GM23248 (cell line): ENCODE measurements at regions not wholly inside any gene's neighbourhood (a gene's known extent, or its start where the extent isn't known, plus 50 kb on each side); places are given as distances from the start of the nearest gene placed in this dataset.
A peak's percentile ranks its signal among the peaks of the same experiment; 100 is the strongest.

Experiments used
- DNase-seq: peaks from one replicate; pipeline ENCODE4 v3.0.0-alpha.2; 2015
- H2AFZ ChIP-seq: fragments of 200-600 bp; sonication (generic); 2 replicates; pipeline ENCODE4 v1.6.1; 2016; ENCODE audit warnings: antibody characterized with exemption
- H3F3A ChIP-seq: fragments of 200-600 bp; sonication (generic); 2 replicates; pipeline ENCODE4 v1.6.1; 2016; ENCODE audit warnings: mild to moderate bottlenecking, antibody characterized with exemption, mixed run types; ENCODE audit not compliant: insufficient read depth
- H3K27ac ChIP-seq: fragments of 200-600 bp; sonication (generic); 2 replicates; pipeline ENCODE4 v1.5.1; 2016; ENCODE audit warnings: mild to moderate bottlenecking
- H3K27me3 ChIP-seq: fragments of 200-600 bp; sonication (generic); replicated peaks from 2 replicates; pipeline ENCODE4 v1.6.1; 2016; ENCODE audit warnings: mild to moderate bottlenecking; ENCODE audit not compliant: insufficient read depth
- H3K36me3 ChIP-seq: fragments of 200-600 bp; sonication (generic); 2 replicates; pipeline ENCODE4 v1.6.1; 2016; ENCODE audit warnings: low read depth, mild to moderate bottlenecking
- H3K4me1 ChIP-seq: fragments of 200-600 bp; sonication (generic); 2 replicates; pipeline ENCODE4 v1.6.1; 2016; ENCODE audit warnings: mild to moderate bottlenecking; ENCODE audit not compliant: insufficient read depth
- H3K4me2 ChIP-seq: fragments of 200-600 bp; sonication (generic); one replicate; pipeline ENCODE4 v1.6.1; 2016; ENCODE audit warnings: mild to moderate bottlenecking; ENCODE audit not compliant: unreplicated experiment
- H3K4me3 ChIP-seq: fragments of 200-600 bp; sonication (generic); 2 replicates; pipeline ENCODE4 v1.5.1; 2016; ENCODE audit warnings: mild to moderate bottlenecking
- H3K79me2 ChIP-seq: fragments of 200-600 bp; sonication (generic); 2 replicates; pipeline ENCODE4 v1.6.1; 2016; ENCODE audit warnings: mild to moderate bottlenecking; ENCODE audit not compliant: insufficient read depth
- H3K9ac ChIP-seq: fragments of 200-600 bp; sonication (generic); 2 replicates; pipeline ENCODE4 v1.6.1; 2016; ENCODE audit warnings: mild to moderate bottlenecking
- H3K9me2 ChIP-seq: fragments of 200-600 bp; sonication (generic); 2 replicates; pipeline ENCODE4 v1.6.1; 2016; ENCODE audit warnings: mixed run types, mild to moderate bottlenecking, moderate library complexity; ENCODE audit not compliant: insufficient read depth
- H3K9me3 ChIP-seq: fragments of 200-600 bp; sonication (generic); one replicate; pipeline ENCODE4 v1.6.1; 2017; ENCODE audit warnings: low read depth
- H4K20me1 ChIP-seq: fragments of 200-600 bp; sonication (generic); 2 replicates; pipeline ENCODE4 v1.6.0; 2016; ENCODE audit not compliant: insufficient read depth
- EZH2 ChIP-seq: fragments of 200-600 bp; sonication (generic); IDR thresholded peaks from 2 replicates; pipeline ENCODE4 v1.6.1; 2018; ENCODE audit warnings: antibody characterized with exemption, mild to moderate bottlenecking; ENCODE audit not compliant: insufficient read depth, poor library complexity, severe bottlenecking
- EZH2phosphoT487 ChIP-seq: fragments of 200-600 bp; sonication (generic); IDR thresholded peaks from 2 replicates; pipeline ENCODE4 v1.6.1; 2018; ENCODE audit warnings: antibody characterized with exemption, moderate library complexity, mild to moderate bottlenecking, low read depth; ENCODE audit not compliant: insufficient read depth
- WGBS, 2 experiments: methylation state at CpG; one replicate each; pipeline ENCODE4 v1.1.6; 2015 to 2017; ENCODE audit warnings: low lambda C conversion rate in 2 of 2, low coverage in 1 of 2; ENCODE audit errors: missing lambda C conversion rate in 2 of 2; 5-methylcytosine and 5-hydroxymethylcytosine counted together
- in situ Hi-C: fragments of 300-500 bp; cut with MboI; formaldehyde crosslinking; loops from 2 replicates; pipeline ENCODE4 v1.15.0; 2020

DNA sequence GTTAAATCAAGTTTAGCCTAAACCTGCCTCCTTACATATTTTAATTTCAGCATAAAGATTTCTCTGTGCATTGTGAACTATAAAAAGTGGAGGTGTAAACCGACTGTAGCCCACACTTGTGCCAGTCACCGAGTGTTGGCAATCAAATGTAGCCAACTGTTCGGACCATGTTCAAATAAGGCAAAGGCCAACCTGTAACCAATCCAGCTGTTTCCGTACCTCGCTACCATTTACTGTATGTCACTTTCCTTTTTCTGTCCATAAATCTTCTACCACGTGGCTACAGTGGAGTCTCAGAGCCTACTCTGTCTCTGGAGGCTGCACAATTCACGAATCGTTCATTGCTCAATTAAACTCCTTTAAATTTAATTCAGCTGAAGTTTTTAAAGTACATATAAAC, 156.0 kb downstream of the SLC25A46 start:
- Histone ChIP-seq H3K9ac (no peak overlapping the region), H3F3A (peaks cover 12% of the 10 kb centered on the region), H3K4me1 (no peaks in the 10 kb centered on the region), H3K27me3 (peaks cover 17% of the 10 kb centered on the region; the same call in 1 of the 2 replicates), H3K9me2 (no peaks in the 10 kb centered on the region), H3K4me2 (no peak overlapping the region), H3K27ac (no peak overlapping the region), H2AFZ (no peak overlapping the region), H3K4me3 (no peak overlapping the region), H3K79me2 (no peaks in the 10 kb centered on the region), H3K36me3 (no peaks in the 10 kb centered on the region), H4K20me1 (no peaks in the 10 kb centered on the region), H3K9me3 (no peaks in the 10 kb centered on the region)
- WGBS, 2 experiments: 54 to 55% methylated on average over 8 of the region's 8 CpGs
- no peak for DNase-seq
- TF ChIP-seq EZH2: no peak
- in situ Hi-C loops: no loop called here

DNA sequence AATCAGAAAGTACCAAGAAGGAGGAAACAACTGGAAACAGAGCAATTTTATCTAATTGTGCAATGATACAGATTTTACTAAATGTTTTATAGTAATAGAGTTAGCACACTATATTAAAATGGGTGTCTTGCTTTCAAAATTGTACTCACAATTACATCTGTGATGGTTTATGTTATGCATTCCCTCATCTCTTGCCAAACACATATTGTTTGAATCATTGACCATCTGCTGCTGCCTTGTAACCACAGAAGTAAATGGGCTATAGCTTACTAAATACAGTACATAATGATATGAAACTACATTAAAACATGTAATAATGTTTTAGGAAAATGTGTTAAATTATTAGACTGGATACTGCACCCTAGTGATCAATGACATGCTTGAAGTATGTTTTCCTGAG, 158.1 kb downstream of the SLC25A46 start:
- Histone ChIP-seq H3K9me3 (no peaks in the 10 kb centered on the region), H3K79me2 (no peaks in the 10 kb centered on the region), H3K27ac (no peak overlapping the region), H3K9ac (no peak overlapping the region), H3F3A (peaks cover 32% of the 10 kb centered on the region), H3K4me2 (no peak overlapping the region), H3K9me2 (no peaks in the 10 kb centered on the region), H3K4me1 (peaks cover 11% of the 10 kb centered on the region), H3K4me3 (no peak overlapping the region), H3K36me3 (no peaks in the 10 kb centered on the region), H2AFZ (no peak overlapping the region), H4K20me1 (no peaks in the 10 kb centered on the region), H3K27me3 (peaks cover 17% of the 10 kb centered on the region; the same call in 1 of the 2 replicates)
- no peak for TF ChIP-seq EZH2
- TF ChIP-seq EZH2phosphoT487: no peak
- in situ Hi-C loops: no loop called here
- DNase-seq: peak; percentile 26

DNA sequence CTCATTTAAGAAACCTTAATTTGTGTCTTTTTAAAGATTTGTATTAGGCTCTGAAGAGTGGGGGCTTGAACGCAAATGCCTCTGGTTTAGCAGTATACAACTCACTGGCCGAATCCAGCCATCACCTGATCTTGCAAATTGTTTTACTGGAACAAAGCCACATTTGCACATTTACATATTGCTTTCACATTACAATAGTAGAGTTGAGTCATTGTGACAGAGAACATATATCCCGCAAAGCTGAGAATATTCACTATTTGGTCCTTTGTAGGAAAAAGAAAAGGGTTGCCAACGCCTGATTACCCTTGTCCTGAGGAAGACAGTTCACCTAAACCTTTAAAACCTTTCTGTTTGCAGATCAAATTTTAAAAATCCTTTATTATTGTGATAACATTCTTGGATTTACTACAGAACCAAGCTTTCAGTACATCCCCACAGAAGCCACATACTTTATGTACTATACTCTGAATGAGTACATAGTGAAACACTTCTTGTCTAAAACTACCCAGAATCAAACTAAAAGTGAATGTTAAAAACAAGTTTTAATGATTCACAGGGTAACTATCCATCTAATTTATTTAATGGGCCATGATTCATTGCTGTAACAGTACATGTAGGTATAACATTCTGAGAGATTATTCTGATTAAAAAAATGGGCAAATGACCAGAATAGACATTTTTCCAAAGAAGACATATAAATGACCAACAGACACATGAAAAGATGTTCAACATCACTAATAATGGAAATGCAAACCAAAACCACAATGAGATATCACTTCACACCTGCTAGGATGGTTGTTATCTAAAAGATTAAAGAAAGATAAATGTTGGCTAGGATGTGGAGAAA, 161.0 kb downstream of the SLC25A46 start:
- no peak overlapping the region for H3K4me3 ChIP-seq
- peak; percentile 30 for DNase-seq

DNA sequence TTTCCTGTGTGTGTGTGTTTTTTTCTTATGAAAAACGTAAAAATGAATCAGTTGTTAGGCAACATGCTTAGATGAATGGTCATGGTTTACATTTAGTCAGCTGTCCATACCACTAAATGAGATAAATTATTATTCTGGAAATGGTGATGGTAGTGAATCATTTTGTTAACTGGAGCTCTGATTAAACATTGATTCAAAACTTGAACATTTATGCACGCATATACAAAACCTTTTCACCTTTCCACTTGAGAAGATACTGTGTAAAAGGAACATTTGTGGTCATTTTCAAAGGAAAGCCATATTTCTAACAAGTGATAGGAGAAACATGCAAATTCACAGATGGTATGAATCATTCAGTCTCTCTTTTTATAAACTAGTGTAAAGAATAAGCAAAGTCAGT, 162.0 kb downstream of the SLC25A46 start:
- in situ Hi-C loops: no loop called here
- WGBS, 2 experiments: 3 to 5% methylated on average over 2 of the region's 2 CpGs
- Histone ChIP-seq H3K27ac (no peak overlapping the region), H3K27me3 (peaks cover 20% of the 10 kb centered on the region), H3K79me2 (no peaks in the 10 kb centered on the region), H3K4me1 (peaks cover 11% of the 10 kb centered on the region), H3F3A (peaks cover 32% of the 10 kb centered on the region), H2AFZ (no peak overlapping the region), H3K36me3 (no peaks in the 10 kb centered on the region), H3K4me2 (peak overlapping the region; percentile 9), H4K20me1 (no peaks in the 10 kb centered on the region), H3K9me2 (no peaks in the 10 kb centered on the region), H3K9me3 (no peaks in the 10 kb centered on the region), H3K4me3 (no peak overlapping the region), H3K9ac (no peak overlapping the region)
- DNase-seq: peak; percentile 49
- TF ChIP-seq EZH2phosphoT487: no peak
- TF ChIP-seq EZH2: no peak

More for the DNA sequence above, 161.0 kb downstream of the SLC25A46 start:
- 41 to 45% methylated on average over 4 of the region's 4 CpGs for WGBS, 2 experiments
- H3K9me2 ChIP-seq: no peaks in the 10 kb centered on the region
- no peaks in the 10 kb centered on the region for H3K79me2 ChIP-seq
- H2AFZ ChIP-seq: no peak overlapping the region
- H3F3A ChIP-seq: peaks cover 32% of the 10 kb centered on the region
- TF ChIP-seq EZH2phosphoT487 (no peak), EZH2 (no peak)
- H3K4me1 ChIP-seq: peaks cover 11% of the 10 kb centered on the region
- no peak overlapping the region for H3K9ac ChIP-seq
- no peaks in the 10 kb centered on the region for H4K20me1 ChIP-seq
- no peaks in the 10 kb centered on the region for H3K36me3 ChIP-seq
- H3K4me2 ChIP-seq: peak overlapping the region; percentile 42
- peaks cover 28% of the 10 kb centered on the region for H3K27me3 ChIP-seq
- H3K27ac ChIP-seq: no peak overlapping the region
- no peaks in the 10 kb centered on the region for H3K9me3 ChIP-seq
- in situ Hi-C loops: no loop called here
